Activated CD8-positive, alpha-beta memory T cell treated with anti-CD3 and anti-CD28 coated beads, Interleukin-2, amount 50 U/mL, for 24 hours (primary cell): ENCODE measurements at regions not wholly inside any gene's neighbourhood (a gene's known extent, or its start where the extent isn't known, plus 50 kb on each side); places are given as distances from the start of the nearest gene placed in this dataset.
"Not testable (repeated sequence)": the region's sequence is repeated elsewhere in the genome, so short reads cannot be mapped to it uniquely, and the experiment has no call there.

Source experiments
- DNase-seq: peaks from one replicate; pipeline ENCODE4 v3.0.0-alpha.2; 2020; ENCODE audit errors: extremely low read depth

DNA sequence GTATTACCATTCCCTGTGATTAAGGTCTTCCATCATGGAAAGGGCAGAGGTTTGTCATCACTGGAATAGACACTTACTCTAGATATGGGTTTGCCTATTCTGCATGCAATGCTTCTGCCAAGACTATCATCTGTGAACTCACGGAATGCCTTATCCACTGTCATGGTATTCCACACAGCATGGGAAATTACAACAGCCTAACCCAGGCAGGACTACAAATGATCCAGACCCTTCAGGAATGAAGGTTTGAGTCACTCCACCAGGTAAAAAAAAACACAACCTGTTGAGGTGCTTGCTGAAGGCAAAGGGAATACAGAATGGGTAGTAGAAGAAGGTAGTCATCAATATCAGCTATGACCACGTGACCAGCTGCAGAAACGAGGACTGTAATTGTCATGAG lies 89.0 kb upstream of the RANBP6 start:
- DNase-seq = not testable (repeated sequence)

- DNase-seq = not testable (repeated sequence)
Measured at GRCh38 chr9:6103911-6104310, 88.5 kb upstream of the RANBP6 start.

GRCh38 chr9:6102336-6102987 lies 87.0 kb upstream of the RANBP6 start:
- DNase-seq = not testable (repeated sequence)

DNA sequence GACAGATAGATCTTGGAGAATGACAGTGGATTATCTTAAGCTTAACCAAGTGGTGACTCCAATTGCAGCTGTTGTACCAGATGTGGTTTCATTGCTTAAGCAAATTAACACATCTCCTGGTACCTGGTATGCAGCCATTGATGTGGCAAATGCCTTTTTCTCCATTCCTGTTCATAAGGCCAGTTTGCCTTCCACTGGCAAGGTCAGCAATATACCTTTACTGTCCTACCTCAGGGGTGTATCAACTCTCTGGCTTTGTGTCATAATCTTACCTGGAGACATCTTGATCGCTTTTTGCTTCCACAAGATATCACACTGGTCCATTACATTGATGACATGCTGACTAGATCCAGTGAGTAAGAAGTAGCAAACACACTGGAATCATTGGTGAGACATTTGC lies 86.3 kb upstream of the RANBP6 start:
- DNase-seq = not testable (repeated sequence)

DNA sequence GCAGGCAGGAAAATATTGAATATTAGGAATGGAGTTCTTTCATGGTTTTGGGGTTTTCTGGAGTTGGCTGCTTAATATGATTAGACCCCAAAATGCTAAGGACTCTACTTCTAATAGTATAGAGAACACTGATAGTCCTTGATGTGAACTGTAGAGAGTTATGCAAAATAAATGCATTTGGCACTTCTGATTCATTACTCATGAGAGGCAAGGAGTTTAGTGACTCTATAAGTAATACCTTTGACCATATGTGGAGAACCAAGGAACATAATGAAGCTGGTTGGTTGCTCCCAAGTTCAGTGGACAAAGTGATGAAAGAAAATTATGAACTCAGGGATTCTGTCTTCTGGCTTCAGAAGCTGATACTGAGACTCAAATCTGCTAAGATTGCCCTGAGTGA lies 83.9 kb upstream of the RANBP6 start:
- DNase-seq = not testable (repeated sequence)

- DNase-seq = no peak
Measured at GRCh38 chr9:6098431-6098830, 83.0 kb upstream of the RANBP6 start.

GRCh38 chr9:6096821-6097220 lies 81.4 kb upstream of the RANBP6 start:
- no peak for DNase-seq

DNA sequence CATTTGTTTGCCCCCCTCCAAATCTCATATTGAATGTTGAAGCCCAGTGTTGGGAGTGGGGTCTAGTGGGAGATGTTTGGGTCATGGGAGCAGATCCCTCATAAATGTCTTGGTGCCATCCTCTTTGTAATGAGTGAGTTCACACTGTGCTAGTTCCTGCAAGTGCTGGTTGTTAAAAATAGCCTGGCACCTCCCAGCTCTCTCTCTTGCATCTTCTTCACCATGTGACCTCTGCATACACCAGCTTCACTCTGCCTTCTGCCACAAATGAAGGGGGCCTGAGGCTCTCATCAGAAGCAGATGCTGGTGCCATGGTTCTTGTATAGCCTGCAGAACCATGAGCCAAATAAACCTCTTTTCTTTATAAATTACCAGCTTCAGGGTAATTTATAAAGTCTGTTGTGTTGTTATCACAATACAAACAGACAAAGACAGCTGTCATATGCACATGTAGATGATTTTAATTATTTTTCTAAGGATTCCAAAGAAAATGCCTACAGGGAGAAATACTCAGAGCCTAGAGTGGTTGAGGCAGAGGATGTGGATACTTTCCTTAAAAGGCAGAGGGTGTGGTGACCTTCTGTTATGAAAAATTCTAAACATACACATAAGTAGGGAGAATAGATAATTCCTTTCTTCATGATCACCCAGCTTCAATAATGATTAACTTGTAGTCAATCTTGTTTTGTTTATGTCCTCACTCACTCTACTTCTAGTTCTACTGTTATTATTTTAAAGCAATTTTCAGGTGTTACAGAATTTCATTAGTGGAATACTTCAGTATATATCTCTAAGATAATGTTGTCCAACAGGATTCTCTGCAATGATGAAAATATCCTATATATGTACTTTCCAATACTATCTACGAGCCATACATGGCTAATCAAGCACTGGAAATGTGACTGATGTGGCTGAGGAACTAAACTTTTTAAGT lies 75.1 kb upstream of the RANBP6 start:
- no peak for DNase-seq

- DNase-seq = no peak
Measured at GRCh38 chr9:6089300-6089699, 73.9 kb upstream of the RANBP6 start.

GRCh38 chr9:6086006-6086655 lies 70.7 kb upstream of the RANBP6 start:
- DNase-seq = no peak

- DNase-seq = peak; percentile 42
Measured at GRCh38 chr9:6080154-6080716, 64.8 kb upstream of the RANBP6 start.

- no peak for DNase-seq
Measured at GRCh38 chr9:6079386-6079785, 64.0 kb upstream of the RANBP6 start.

DNA sequence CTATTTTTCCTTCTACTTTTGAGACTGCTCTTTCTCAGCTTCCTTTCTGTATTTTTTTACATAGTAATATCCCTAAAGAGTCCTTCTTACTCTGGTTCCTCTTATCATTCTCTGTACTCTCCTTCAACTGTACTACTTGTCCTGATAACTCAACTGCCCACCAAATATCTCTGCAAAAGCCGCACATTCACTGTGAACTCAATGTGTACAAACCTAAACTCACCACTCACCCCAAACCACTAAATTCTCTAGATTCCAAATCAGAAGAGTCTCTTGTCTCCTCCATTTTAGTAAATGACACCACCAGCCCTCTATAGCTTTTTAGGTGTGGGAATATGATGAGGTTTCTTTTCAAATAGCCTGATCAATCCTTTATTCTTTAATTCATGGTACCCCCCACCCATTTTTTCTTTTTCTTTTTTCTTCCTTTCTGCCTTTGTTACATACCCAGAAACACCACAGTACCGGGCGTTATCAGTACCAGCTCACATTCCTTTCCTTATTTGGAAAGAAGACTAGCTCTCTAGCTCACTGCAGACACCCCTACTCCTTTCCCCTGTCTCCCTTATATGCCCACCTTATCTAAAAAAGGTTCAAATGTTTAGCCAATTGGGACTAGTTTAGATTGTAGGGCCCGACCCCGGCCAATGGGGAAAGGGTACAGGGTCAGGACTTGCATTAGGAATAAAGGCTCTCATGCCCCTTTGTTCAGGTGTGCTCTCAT lies 63.1 kb upstream of the RANBP6 start:
- no peak for DNase-seq

DNA sequence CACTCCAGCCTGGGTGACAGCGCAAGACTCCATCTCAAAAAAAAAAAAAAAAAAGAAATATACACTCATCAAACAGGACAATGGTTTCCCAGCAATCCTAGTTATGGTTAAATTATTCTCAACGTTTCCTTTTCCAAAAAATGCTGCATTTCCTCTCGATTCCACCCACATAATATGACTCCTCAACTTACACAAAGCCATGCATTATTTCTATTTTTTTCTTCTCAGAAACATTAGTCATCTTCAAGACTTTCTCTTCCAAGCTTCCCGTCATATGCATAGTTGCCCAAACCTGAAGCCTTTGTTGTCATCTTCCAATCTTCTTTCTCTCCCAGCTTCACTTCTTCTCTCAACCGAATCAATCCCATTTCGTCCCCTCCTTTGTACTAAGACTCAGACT lies 61.4 kb upstream of the RANBP6 start:
- DNase-seq = no peak

- no peak for DNase-seq
Measured at GRCh38 chr9:6073731-6074130, 58.3 kb upstream of the RANBP6 start.

DNA sequence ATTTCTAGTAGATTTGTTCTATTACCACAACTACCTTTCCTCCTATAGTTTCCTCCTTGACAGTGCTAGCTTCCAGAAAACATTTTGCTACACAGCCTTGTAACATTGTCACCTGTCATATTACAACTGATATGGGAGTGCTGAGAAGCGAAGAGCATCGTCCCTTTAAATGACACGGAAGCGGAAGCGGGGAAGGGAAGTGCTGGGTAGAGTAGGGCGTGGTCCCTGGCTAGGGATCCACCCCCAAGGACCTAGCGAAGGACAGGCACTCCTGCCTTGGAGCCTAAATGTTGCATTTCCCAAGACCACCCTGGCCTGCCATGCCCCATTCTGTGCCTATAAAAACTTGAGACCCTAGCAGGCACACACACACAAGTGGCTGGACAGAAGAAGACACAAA lies 57.4 kb upstream of the RANBP6 start:
- DNase-seq = no peak

DNA sequence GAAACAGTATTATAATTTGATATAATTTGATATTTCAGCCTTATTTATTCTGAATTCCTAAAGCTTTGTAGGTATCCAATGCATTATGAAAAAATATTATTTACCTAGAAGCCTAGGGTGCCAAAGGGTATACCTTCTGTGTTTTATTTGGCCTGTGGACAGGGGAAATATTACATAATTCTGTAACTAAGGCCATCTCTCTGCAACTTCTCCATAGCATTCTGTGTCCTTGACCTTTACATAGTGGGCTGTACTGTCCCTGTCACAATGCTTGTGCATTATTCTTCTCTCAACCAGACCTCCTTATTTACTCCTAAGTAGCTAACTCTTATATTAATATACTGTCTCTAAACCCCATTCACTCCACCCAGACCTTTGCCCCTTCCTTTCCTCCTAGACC lies 57.0 kb upstream of the RANBP6 start:
- DNase-seq = no peak

GRCh38 chr9:6068983-6069382 lies 53.6 kb upstream of the RANBP6 start:
- DNase-seq = no peak

GRCh38 chr9:6067426-6067825 lies 52.0 kb upstream of the RANBP6 start:
- no peak for DNase-seq
